Tibial nerve (tissue), 3 donors: ENCODE measurements at regions not wholly inside any gene's neighbourhood (a gene's known extent, or its start where the extent isn't known, plus 50 kb on each side); places are given as distances from the start of the nearest gene placed in this dataset.

ENCODE experiments used
- CTCF ChIP-seq, 5 experiments: fragments of 200-600 bp in 3 of 5; fragments of 450-650 bp in 2 of 5; sonication (generic) in 3 of 5; IDR thresholded peaks; one replicate each; pipeline ENCODE4 v1.5.1; 2016 to 2019; ENCODE audit warnings: antibody characterized with exemption in 5 of 5, mild to moderate bottlenecking in 3 of 5, moderate library complexity in 2 of 5
- POLR2A ChIP-seq, 2 donors: fragments of 450-650 bp; IDR thresholded peaks; one replicate each; pipeline ENCODE4 v1.6.1; 2017; ENCODE audit warnings: antibody characterized with exemption in 2 of 2, mild to moderate bottlenecking in 2 of 2, moderate library complexity in 2 of 2

- TF ChIP-seq POLR2A (IDR thresholded peaks at IDR 0.05) (no peak), CTCF (IDR thresholded peaks at IDR 0.05) (no peak)
Measured at GRCh38 chr19:34580055-34580336, 97.0 kb downstream of the SCGB2B2 start.
